ENCODE measurements at regions not wholly inside any gene's neighbourhood (a gene's known extent, or its start where the extent isn't known, plus 50 kb on each side); places are given as distances from the start of the nearest gene placed in this dataset.

DNA sequence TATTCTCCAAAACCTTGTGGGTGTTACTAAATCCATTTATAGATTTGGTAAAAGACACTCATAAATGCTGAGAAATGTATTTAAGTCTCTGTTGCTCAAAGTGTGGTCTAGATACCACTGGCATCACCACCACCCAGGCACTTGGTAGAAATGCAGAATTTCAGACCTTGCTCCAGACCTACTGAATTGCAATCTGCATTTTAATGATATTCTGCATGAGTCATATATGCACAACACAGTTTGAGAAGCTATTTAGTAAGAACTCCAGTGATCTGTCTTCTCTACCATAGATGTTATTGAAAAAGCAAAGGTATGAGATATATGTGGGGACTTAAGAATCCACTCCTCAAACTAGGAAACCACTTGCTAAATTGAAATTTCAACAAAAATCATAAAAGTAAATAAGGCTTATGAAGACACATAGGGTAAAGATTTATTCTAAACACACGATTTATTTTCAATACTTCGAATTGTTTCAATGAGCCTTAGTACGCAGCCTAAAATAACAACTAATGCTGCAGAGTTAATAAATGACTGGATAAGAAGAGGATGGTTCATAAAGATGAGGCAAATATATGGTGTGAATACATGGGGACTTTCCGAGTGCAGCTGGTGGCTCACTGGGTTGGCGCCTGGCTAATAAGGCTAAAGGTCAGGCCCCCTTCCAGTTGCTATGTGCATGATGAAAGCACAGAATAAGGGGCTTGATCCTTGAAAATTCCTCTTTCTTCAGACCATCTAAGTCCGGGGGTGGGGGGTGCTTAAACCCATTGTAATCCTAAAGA lies 813.3 kb downstream of the NR2F2 start:
- H3K36me3 ChIP-seq, result no peaks in the 10 kb centered on the region
- no peaks in the 10 kb centered on the region for H3K27me3 ChIP-seq
- no peak for TF ChIP-seq Cebpa-rat (IDR thresholded peaks at IDR 0.05)
- 0 out of 22 replicates have a peak, but pooled peaks cover 0 to 5% (median 0%) of the 10 kb centered on the region in 11 experiments for H3K9me3 ChIP-seq (replicated peaks in 1 of 11)
- H3K4me2 ChIP-seq, result no peak overlapping the region
- no peak overlapping the region for H3K4me3 ChIP-seq
- no peaks in the 10 kb centered on the region for H3K4me1 ChIP-seq
- no peak overlapping the region for H3K9ac ChIP-seq
- no peak overlapping the region for H3K27ac ChIP-seq
- H4K20me1 ChIP-seq, result no peaks in the 10 kb centered on the region

GRCh38 chr15:97144377-97144711 lies 813.8 kb downstream of the NR2F2 start:
- TF ChIP-seq Cebpa-rat (IDR thresholded peaks at IDR 0.05), result no peak
- Histone ChIP-seq H3K4me2 (no peak overlapping the region), H3K4me3 (no peak overlapping the region), H3K9me3 (replicated peaks in 1 of 11) (0 out of 22 replicates have a peak, but pooled peaks cover 0 to 5% (median 0%) of the 10 kb centered on the region in 11 experiments), H3K27me3 (no peaks in the 10 kb centered on the region), H3K27ac (no peak overlapping the region), H3K36me3 (no peaks in the 10 kb centered on the region), H4K20me1 (no peaks in the 10 kb centered on the region), H3K4me1 (no peaks in the 10 kb centered on the region), H3K9ac (no peak overlapping the region)

DNA sequence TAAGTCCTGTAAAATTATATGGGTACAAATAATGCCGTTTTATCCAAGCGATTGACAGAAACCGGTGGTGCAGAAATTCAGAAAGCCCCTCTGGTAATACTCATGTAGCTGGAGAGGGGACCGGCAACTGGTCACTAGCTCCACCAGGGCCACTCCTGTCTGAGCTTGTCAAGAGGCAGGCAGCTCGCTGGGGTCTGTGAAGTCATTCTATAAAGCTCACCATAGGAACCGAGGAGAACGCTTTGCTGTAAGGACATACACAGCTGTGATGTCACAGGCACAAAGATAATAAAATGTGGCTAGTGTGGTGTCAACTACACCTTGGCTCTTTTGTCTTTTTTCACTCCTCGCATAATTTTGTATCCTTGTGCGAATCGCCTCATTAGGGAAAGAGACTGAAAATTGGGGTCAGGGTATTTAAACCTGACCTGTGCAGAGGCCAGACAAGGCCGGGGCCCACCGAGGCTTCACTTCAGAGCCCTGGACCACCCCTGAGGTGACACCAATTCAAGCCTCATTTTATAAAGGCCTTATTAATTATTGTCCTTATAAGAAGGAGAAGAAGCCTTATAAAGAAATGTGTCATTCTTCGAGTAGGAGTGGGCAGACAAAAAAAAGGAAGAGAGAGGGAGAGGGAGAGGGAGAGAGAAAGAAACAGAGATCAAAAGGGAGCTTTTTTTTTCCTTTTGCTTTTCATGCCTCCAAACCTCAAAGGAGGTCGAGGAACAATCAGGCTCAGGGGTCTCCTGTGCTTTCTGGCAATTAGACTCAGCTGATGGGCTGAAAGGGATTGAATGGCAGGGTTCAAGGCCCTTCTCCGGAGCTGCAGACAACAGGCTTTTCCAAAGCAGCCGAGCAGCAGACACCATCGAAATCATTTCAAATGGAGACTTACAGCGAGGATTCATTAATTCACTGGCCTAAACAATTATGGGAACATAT lies 813.3 kb upstream of the ARRDC4 start:
- Histone ChIP-seq H3K36me3 (no peaks in the 10 kb centered on the region), H4K20me1 (no peaks in the 10 kb centered on the region), H3K4me1 (no peaks in the 10 kb centered on the region), H3K27me3 (no peaks in the 10 kb centered on the region), H3K4me3 (no peak overlapping the region), H3K27ac (no peak overlapping the region), H3K9ac (no peak overlapping the region), H3K4me2 (no peak overlapping the region), H3K9me3 (replicated peaks in 1 of 11) (0 out of 22 replicates have a peak, but pooled peaks cover 0 to 5% (median 0%) of the 10 kb centered on the region in 11 experiments)
- TF ChIP-seq Cebpa-rat (IDR thresholded peaks at IDR 0.05), result no peak

DNA sequence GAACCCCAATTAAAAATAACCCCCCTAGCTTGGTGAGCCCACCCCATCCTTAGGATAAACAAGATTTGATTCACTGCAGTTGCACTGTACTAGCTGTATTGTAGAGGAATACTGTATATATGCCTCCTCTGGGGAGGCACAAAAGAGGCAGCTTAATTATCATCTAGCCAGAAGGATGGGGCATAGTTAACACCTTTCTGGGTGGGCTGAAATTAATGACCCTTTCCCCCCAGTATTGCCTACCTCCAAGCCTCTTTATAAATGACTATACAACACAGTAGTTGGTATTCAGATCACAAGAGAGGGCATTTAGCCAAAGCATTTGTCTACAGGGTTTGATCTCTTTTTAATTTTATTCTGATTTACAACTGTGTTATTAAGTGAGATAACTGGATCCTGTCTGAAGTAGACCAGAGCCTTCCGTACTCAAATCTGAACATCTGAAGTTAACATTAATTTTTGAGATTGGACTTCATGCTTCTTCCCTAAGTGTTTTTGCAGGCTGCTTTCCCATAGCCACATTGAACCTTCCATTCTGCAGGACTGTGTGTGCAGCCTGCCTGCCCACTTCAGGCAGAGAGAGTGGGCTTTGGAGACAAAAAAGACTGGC lies 807.0 kb upstream of the ARRDC4 start:
- no peak overlapping the region for H3K4me2 ChIP-seq
- no peak for TF ChIP-seq Cebpa-rat (IDR thresholded peaks at IDR 0.05)
- H3K27ac ChIP-seq, result no peak overlapping the region
- H4K20me1 ChIP-seq, result no peaks in the 10 kb centered on the region
- no peak overlapping the region for H3K9ac ChIP-seq
- H3K36me3 ChIP-seq, result no peaks in the 10 kb centered on the region
- H3K9me3 ChIP-seq (replicated peaks in 1 of 11), result no peaks in the 10 kb centered on the region
- no peaks in the 10 kb centered on the region for H3K4me1 ChIP-seq
- no peak overlapping the region for H3K4me3 ChIP-seq
- no peaks in the 10 kb centered on the region for H3K27me3 ChIP-seq

- Histone ChIP-seq H3K27ac (no peak overlapping the region), H3K9ac (no peak overlapping the region), H3K4me3 (no peak overlapping the region), H3K9me3 (replicated peaks in 1 of 11) (no peaks in the 10 kb centered on the region), H3K36me3 (no peaks in the 10 kb centered on the region), H4K20me1 (no peaks in the 10 kb centered on the region), H3K27me3 (no peaks in the 10 kb centered on the region), H3K4me2 (no peak overlapping the region), H3K4me1 (no peaks in the 10 kb centered on the region)
- TF ChIP-seq Cebpa-rat (IDR thresholded peaks at IDR 0.05), result no peak
Observed at GRCh38 chr15:97156739-97157265, 803.7 kb upstream of the ARRDC4 start.

- Histone ChIP-seq H3K9me3 (replicated peaks in 1 of 11) (no peaks in the 10 kb centered on the region), H3K36me3 (no peaks in the 10 kb centered on the region), H3K27me3 (no peaks in the 10 kb centered on the region), H4K20me1 (no peaks in the 10 kb centered on the region), H3K4me2 (no peak overlapping the region), H3K27ac (no peak overlapping the region), H3K4me3 (no peak overlapping the region), H3K9ac (no peak overlapping the region), H3K4me1 (no peaks in the 10 kb centered on the region)
- TF ChIP-seq Cebpa-rat (IDR thresholded peaks at IDR 0.05), result no peak
Observed at GRCh38 chr15:97162805-97163495, 797.6 kb upstream of the ARRDC4 start.

- no peak for TF ChIP-seq Cebpa-rat (IDR thresholded peaks at IDR 0.05)
- no peaks in the 10 kb centered on the region for H3K9me3 ChIP-seq (replicated peaks in 1 of 11)
- no peak overlapping the region for H3K9ac ChIP-seq
Observed at GRCh38 chr15:97165205-97165604, 795.3 kb upstream of the ARRDC4 start.

GRCh38 chr15:97168704-97169475 lies 791.6 kb upstream of the ARRDC4 start:
- TF ChIP-seq Cebpa-rat (IDR thresholded peaks at IDR 0.05), result no peak
- H3K9me3 ChIP-seq (replicated peaks in 1 of 11), result peaks cover 0 to 12% (median 9%) of the 10 kb centered on the region in 11 experiments; a peak in 16 of 22 replicates
- no peak overlapping the region for H3K27ac ChIP-seq
- no peak overlapping the region for H3K4me3 ChIP-seq
- H3K36me3 ChIP-seq, result no peaks in the 10 kb centered on the region
- no peak overlapping the region for H3K4me2 ChIP-seq
- no peaks in the 10 kb centered on the region for H3K27me3 ChIP-seq
- H3K4me1 ChIP-seq, result no peaks in the 10 kb centered on the region
- H4K20me1 ChIP-seq, result no peaks in the 10 kb centered on the region
- H3K9ac ChIP-seq, result no peak overlapping the region

More at GRCh38 chr15:97165205-97165604, 795.3 kb upstream of the ARRDC4 start:
- H3K27me3 ChIP-seq, result no peaks in the 10 kb centered on the region
- no peaks in the 10 kb centered on the region for H3K36me3 ChIP-seq
- H3K4me3 ChIP-seq, result no peak overlapping the region
- H4K20me1 ChIP-seq, result no peaks in the 10 kb centered on the region
- H3K4me2 ChIP-seq, result no peak overlapping the region
- no peaks in the 10 kb centered on the region for H3K4me1 ChIP-seq
- no peak overlapping the region for H3K27ac ChIP-seq

Data from BLaER1 treated with 17β-estradiol and CSF1 and Interleukin-3, amounts not matched to agents 10 nM and 100 nM (cell line).